ENCODE measurements at regions not wholly inside any gene's neighbourhood (a gene's known extent, or its start where the extent isn't known, plus 50 kb on each side); places are given as distances from the start of the nearest gene placed in this dataset.
"Not testable (repeated sequence)": the region's sequence is repeated elsewhere in the genome, so short reads cannot be mapped to it uniquely, and the experiment has no call there.

DNA sequence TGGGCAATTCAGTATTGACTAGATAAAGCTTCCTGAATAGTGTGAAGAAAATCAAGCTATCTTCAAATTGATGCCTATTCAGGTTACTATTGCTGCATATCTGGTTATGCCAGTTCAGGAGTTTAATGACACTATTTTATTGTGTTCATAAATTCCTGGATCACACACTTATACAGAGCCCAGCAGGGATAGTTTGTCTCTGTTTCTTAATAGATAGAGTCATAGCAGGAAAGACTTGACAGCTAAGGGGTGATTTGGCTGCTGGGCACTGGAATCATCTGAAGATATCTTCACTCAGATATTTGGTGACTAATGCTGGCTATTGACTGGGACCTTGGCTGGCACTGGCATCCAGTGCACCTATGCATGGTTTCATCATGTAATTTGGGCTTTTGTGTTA lies 187.8 kb downstream of the PYDC2 start:
- DNase-seq = no peak

DNA sequence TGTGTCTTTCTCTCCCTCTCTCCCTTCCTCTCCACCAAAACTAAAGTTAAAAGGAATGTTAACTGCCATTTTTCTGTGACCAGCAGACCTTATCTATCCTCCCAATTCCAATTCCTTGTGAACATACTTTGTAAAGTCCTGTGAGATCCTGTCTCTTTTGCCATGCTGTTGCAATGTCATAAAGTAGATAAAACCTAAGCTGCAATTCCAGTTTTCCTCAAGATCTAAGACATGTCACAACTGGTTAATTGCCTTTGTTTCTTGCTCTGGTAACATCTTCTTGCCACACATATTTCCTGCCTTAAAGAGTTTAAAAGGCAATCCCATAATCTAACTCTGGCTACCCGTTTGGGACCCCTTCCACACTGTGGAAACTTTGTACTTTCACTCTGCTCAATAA lies 188.7 kb downstream of the PYDC2 start:
- no peak for DNase-seq

DNA sequence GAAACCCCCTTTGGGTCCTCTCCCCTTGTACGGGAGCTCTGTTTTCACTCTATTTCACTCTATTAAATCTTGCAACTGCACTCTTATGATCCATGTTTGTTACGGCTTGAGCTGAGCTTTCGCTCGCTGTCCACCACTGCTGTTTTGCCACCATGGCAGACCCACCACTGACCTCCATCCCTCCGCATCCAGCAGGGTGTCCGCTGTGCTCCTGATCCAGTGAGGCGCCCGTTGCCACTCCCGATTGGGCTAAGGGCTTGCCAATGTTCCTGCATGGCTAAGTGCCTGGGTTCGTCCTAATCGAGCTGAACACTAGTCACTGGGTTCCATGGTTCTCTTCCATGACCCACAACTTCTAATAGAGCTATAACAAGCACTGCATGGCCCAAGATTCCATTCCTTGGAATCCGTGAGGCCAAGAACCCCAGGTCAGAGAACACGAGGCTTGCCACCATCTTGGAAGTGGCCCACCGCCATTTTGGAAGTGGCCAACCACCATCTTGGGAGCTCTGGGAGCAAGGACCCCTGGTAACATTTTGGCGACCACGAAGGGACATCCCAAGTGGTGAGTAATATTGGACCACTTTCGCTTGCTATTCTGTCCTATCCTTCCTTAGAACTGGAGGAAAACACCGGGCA lies 197.9 kb downstream of the PYDC2 start:
- not testable (repeated sequence) for DNase-seq

DNA sequence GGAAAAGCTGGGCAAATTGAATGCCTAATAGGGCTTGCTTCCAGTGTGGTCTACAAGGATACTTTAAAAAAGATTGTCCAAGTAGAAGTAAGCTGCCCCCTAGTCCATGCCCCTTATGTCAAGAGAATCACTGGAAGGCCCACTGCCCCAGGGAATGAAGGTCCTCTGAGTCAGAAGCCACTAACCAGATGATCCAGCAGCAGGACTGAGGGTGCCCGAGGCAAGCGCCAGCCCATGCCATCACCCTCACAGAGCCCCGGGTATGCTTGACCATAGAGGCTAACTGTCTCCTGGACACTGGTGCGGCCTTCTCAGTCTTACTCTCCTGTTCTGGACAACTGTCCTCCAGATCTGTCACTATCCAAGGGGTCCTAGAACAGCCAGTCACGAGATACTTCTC lies 201.2 kb downstream of the PYDC2 start:
- not testable (repeated sequence) for DNase-seq

DNA sequence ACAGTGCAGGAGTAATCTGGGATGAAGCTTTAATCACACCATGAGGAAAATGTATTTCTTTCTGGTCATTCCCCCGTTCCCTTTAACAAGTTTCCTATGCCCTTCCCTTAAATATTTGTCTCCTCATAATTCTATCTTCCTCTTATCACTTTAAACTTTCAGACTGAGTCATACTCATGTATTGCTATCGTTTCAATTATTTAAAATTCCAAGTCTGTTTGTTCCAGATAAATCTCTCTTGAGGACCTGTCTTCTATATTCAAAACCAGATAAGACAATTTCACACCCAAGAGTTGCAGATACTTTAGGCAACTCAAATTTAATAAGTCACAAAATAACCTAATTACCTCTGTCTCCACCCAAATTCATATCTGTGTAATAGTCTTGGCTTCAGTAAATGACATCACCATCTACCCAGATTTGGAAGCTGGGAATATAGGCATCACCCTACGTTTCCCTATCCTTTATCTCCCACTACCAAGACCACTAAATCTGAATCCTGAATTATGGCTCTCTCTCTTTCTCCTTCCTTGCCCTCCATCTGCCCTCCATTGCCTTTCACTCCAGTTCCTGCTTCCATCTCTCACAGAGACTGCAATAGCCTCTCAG lies 220.1 kb downstream of the PYDC2 start:
- no peak for DNase-seq

DNA sequence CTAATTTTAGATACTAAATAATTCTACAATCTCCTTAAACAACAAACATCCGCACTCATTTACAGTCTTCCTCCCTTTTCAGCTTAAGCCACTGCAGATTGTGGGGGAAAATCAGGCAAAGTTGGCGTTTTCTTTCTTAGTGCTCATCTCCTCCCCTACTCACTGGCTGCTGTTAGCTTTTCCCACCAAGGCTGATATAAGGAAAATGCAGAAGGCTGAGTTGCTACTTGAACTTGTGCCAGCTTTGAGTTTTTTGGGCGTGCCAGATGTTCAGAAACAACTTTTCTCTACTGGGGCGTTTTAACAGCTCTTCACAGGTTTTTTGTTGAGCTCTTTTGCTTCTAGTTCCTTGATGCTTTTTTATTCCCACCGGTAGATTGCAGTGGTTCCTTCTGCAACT lies 222.0 kb downstream of the PYDC2 start:
- no peak for DNase-seq

DNA sequence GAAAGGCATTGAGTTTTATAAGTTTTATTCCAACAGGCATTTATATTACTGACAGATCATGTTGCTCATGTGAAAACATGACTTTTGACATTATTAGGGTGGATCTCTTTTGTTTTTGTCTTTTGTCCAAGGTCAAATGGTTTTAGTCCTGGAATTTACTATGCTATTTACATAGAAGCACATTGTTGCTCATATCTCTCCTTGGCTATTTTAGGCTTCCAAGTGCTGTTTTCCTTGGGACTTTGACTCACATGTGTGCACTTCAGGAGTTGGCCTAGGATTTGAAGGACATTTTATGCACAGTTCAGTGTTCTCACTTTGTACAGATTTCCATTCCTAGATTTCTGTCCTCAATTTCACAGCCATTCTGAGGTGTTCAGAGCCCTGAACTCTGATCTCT lies 225.7 kb downstream of the PYDC2 start:
- no peak for DNase-seq

DNA sequence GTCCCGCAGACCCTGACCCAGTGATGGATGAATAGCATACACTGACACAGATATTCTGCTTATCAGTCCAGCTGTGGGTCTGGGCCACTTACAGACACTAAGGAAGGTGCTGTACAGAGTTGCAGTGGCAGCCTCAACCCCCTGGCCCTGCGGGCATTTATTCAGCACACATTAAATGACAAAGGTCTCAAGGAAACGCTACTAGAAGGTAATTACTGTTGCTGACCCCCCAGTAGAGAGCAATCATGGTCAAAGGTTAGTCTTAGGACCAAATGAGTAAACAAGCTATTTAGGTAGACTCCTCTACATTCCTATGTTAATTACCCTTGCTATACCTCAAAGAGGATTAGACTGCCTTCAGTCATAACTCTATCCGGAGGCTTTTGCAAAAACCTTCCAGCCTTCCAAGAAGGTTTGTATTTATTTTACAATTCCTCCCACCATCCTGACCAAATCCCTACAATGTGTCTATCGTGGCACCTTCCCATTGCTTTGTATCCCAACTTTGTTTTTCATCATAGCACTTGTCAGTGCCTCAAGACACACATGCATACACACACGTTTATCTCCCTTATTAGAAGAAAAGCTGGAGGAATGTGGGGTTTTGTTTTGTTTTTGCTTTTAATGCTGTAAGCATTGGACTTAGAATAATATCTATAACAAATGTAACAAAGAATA lies 227.9 kb downstream of the PYDC2 start:
- no peak for DNase-seq

DNA sequence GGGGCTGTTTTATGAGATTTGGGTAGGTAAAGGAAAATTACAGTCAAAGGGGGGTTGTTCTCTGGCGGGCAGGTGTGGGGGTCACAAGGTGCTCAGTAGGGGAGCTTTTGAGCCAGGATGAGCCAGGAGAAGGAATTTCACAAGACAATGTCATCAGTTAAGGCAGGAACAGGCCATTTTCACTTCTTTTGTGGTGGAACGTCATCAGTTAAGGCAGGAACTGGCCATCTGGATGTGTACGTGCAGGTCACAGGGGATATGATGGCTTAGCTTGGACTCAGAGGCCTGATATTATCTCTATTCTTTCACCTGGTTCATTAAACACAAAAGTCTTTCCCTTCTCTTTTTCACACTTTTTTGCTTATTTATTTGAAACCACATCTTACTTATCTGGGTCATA lies 230.2 kb downstream of the PYDC2 start:
- DNase-seq = not testable (repeated sequence)

DNA sequence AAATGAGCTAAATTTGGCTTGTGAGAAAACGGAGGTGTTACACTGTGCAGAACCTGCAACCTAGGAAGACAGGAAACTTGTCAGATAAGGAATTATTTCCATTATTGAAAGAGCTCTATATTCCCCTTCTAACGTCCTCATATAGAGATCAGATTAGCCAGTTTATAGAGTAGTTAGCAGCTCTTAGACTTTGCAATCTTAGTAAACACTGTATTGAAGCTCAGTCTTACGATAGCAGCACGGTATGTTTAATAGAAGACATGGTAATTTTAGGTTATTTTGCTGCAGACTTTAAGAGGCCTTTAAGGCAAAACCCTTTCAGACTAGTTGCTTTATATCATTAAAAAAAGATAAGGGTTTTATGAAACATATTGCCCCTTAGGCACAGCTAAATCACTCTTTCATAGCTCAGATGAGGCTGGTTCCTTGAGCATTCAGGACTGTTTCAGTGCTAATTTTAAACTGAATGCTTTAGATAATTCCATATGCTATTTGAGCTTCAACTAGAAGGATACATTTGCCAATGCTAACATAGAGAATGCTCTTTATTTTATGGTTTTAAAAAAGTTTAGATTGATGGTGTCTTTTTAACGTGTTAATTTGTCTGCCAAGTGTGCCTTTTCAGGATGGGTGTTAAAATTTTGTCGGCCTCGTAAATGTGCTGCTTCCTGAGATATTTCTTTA lies 234.3 kb downstream of the PYDC2 start:
- DNase-seq = no peak

DNA sequence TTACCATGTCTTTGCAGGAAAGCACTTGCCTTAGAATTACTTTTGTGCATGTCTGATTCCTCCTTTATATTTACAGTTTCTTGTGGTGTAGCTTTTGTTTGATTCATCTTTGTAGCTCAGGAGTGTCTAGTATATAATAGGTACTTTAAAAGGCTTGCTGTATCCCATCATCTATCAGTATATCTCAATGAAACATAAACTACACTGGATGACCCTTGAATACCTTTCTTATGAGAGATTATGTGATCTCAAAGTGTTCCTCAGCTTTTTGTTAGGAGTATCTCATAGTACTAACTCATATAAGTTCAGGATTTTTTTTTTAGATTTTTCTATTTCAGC lies 234.8 kb downstream of the PYDC2 start:
- DNase-seq = no peak

DNA sequence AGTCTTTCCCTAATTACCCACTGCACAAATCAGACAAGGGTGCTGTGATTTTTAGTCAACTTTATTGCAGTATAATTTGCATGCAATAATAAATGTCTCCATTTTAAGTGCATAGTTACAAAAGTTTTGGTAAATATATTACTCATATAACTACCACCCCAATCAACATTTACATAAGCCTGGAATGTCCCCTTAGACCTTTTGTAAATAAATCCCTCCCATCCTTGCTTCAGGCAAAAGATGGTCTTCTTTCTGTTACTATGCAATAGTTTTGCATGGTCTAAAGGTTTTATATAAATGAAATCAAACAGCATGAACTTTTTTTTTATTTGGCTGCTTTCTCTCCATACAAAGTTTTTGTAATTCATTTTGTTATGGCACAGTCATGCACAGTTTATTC lies 235.4 kb downstream of the PYDC2 start:
- DNase-seq = no peak

DNA sequence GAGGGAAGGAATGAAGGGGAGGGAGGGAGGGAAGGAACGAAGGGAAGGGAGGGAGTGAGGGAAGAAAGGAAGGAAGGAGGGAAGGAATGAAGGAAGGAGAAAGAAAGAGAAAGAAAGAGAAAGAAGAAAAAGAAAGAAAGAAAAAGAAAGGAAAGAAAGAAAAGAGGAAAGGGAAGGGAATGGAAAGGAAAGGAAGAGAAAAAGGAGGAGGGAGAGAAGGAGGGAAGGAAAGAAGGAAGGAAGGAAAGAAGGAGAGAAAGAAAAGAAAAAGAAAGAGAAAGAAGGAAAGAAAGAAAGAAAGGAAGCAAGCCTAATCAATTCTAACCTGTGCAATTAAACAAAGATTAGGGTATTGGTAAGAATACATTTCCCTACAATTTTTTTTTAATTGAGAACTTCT lies 238.6 kb downstream of the PYDC2 start:
- no peak for DNase-seq

DNA sequence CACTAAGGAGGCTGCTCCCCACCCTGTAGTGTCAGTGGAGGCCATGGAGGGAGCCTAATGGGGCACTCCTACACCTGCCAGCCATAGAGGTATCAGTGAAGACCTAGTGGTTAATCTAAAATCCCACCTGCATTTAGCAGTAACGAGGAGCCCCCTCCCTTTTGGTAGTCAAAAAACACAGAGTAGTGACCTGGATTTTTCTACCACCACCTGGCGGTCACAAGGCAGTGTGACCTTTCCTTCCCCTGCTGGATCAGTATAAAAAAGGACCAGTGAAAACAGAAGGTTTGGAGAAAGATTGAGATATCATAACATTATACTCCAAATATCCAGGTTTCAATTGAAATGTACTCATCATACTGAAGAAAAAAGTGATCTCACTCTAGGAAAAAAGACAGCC lies 241.2 kb downstream of the PYDC2 start:
- no peak for DNase-seq

DNA sequence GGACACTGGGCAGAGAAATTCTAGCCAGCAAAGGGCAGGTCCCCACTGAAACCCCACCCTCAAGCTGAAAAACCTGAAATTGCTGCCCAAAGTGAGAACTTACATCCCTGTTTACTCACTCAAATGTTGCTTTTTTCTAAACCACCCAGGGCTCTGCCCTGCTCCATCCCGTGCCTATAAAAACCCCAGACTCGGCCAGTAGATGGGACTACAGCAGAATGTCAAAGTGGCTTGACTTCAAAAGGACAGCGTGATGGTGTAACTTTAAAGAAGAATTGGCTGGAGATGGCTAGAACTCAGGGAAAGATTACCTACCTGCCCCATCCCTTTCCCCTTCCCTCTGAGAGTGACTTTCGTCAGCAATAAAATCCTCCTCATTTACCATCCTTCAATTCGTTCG lies 246.9 kb downstream of the PYDC2 start:
- no peak for DNase-seq

DNA sequence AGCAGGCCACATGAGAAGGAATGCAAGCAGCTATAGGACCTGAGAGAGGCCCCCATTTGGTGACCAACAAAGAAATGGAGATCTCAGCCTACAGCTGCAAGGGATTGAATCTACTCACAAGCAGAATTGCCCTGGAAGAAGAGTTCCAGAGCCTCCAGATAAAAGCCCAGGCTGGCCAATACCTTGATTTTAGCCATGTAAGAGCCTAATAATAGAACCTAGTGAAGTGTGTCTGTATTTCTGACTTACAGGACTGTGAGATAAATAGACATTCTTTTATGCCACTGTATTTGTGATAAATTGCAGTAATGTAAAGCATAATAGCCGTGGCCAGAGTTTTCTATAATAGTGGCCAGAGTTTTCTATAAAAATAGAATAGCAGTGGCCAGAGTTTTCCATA lies 254.6 kb downstream of the PYDC2 start:
- no peak for DNase-seq

DNA sequence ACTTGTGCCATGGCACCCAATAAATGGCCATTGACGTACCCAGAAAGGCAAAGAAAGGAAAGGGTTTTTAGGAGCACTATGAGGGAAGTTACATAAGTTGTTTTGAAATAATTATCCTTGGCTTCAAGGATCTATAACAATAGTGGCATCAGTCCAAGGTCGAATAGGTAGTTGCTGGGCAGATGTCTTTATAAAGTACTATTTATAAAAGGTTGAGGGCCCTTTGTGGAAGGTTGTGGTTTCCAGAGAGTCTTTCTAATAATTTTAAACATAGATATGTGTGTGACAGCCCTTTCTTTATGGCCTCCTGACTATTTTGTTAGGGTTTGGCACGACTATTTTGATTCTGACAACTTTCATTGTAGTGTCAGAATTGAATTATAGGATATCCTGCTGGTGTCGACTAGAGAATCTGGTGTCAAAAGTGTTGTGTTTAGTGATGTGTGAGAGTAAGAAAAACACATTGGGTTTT lies 260.5 kb downstream of the PYDC2 start:
- DNase-seq = no peak

DNA sequence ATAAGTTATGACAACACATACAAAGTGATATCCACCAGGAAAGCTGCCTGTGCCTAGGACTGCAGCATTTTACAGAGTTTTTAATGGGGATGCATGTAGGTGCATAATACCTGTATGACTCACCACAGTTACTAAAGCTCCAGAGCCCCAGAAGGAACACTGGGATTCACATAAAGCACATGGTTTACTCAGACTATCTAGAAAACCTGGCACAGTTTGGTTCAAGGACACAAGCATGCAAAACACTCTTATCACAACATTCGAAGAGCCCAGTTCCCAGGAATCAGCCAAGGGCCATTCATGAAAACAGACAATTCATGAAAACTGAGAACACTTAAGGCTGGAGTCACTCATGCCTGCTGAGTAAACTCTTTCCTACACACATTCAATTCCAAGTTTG lies 261.0 kb downstream of the PYDC2 start:
- no peak for DNase-seq

DNA sequence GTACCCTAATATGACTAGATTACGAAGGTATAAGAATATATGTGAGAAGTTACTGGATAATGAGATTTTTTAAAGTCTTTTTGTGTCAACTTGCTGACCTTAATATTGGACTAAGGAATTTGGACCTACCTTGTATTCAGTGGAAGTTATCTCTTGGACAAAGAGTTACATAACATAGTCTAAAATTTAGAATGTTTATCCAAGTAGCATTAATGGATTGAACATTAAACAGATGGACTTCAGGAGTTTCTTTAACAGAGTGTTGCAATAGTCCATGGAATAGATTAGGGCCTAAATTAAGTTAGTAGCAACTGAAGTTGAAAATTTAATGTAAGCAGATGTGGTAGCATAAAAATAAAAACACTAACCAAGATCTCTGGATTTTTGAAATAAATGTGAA lies 266.4 kb downstream of the PYDC2 start:
- DNase-seq = no peak

DNA sequence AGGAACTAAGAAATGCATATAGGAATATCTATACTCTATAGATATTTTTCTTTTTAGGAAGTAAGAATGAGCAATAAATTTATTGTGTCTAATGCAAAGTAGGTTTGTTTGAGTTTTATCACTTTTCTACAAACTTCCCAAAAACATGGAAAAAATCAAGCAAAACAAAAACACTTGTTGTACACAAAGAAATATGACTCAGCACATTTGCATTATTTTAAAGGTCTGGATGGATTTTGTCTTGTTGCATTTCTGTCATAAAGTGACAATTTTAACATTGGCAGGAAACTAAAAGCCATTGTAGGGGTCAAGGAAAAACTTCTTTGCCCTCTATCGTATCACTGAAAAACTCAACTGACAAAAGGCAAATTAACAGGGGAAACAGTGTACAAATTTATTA lies 267.2 kb downstream of the PYDC2 start:
- DNase-seq = no peak

DNA sequence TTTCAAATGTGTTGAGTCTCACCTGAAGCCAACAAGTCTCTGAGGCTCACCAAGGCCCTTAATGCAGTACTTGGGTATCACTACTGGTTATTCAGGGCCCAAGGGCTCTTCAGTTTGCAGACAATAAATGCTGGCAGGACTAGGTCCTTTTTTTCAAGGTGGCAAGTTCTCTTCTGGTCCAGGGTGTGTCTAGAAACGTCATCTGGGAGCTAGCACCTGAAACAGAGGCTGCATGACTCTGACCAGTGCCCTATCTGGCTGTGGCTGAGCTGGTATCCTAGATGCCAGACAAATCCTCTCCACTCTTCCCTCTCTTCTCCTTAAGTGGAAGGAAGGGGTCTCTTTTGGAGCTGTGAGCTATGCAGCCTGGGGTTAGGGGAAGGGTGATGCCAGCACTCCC lies 276.8 kb downstream of the PYDC2 start:
- no peak for DNase-seq

DNA sequence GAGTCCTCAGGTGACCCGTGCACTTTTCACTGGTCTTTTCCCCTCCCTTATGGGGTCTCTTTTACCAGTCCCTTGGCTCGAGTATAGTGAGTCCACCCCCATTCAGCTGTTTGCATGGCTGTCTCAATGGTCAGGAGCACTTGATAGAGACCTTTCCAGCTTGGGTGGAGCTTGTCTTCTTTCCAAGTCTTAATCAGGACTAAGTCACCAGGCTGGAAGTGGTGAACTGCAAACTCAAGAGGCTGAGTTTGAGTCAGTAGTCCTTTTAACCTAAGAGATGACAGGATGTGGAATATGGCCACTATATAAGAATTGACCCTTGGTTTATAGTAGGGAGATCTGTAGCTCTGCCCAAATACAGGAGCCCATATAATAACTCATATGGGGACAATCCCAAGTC lies 279.7 kb downstream of the PYDC2 start:
- peak; percentile 5 for DNase-seq

DNA sequence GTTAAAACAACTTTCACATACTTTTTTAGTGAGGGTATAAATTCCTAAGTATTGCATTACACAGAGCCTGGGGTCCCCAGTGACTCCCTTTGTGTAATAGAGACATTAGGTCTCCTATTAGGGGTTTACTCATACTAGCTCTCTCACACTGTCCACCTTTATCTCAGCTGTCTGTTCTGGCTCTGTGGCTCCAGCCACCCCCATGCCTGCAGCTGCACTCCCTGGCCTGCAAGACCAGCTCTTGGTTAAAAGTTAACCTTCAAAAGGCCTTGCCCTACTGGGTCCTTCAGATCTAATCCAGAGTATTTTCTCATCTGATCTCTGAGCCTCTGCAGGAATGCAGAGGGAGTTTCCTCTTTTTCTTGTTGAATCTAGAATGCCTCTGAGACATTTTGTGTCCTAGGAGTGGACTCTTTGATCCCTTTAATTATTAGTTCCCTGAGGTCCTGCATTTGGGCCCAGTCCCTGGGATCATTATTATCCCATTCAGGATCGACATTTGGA lies 280.9 kb downstream of the PYDC2 start:
- DNase-seq = peak; percentile 20

DNA sequence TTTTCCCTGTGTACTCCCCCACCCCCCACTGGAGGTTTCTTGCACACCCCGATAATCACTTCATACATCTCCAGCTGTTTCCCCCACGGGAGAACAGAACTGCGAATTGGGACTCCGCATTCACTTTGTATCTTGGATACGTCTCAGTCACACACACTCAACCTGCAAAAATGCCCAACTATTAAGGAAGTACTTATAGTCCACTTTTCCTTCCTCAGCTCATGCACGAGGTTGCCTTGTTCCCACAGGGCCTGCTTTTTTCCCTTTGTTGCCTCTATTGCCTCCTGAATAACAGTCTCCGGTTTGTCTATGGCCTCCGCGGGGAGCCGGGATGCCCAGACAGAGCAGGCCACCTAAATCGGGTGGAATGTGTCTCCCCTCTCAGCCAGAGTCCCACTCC lies 282.3 kb downstream of the PYDC2 start:
- DNase-seq = no peak

Data from EL (cell line).